ENCODE measurements at regions not wholly inside any gene's neighbourhood (a gene's known extent, or its start where the extent isn't known, plus 50 kb on each side); places are given as distances from the start of the nearest gene placed in this dataset.

- CTCF ChIA-PET, result interaction anchor here (1.6 kb wide), 1 partner anchor 11 kb away, joined by 3 read pairs; no protein-coding TSS in a partner anchor
Measured at GRCh38 chr11:27216270-27217149, 146.5 kb downstream of the CCDC34 start.

DNA sequence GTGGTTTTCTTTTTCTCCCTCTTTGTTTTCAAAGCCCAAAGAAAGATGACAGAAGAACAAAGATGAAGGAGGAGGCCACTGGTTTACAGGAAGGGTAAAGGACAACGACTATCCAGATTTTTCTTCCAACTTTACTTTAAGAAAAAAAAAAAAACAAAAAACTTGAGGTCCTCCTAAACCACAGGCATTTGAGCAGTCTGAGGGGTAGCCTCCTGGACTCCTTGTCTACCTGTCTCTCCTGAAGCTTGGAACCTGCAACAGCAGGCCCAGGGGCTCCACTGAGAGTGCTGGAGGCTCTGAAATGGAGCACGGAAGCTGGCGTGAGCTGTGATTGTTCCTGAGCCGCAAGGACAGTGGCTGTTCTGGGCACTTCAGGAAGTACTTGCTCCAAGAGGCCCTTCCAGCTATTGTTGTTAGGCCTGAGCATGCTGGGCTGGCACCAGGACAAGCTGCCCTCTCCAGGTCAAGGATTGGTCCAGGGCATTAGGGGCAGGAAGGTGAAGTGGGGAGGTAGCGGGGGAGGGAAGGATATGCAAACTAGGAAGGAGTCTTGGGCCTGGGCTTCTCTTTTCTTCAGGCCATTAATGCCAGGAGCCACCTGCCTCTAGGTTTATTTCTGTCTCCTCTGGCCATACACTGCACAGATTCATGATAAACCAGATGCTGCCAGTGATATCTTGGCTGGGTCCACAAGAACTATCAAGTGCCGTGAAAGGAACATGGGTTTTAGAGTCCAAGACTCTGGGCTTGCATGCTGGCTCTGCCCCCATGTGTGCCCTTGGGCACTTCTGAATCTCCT is 147.3 kb downstream of the CCDC34 start:
- Mint-ChIP-seq H3K27me3 (peaks cover 6% of the 10 kb centered on the region), H3K4me3 (no peak overlapping the region), H3K9me3 (ENCODE audit: low read depth) (no peaks in the 10 kb centered on the region), H3K4me1 (no peaks in the 10 kb centered on the region), H3K36me3 (no peaks in the 10 kb centered on the region), H3K27ac (no peak overlapping the region)
- CTCF ChIA-PET, result interaction anchor here (1.6 kb wide), 1 partner anchor 10 kb away, joined by 3 read pairs; no protein-coding TSS in a partner anchor
- DNase-seq, result no peak
- no peak for ATAC-seq

More at GRCh38 chr11:27216270-27217149, 146.5 kb downstream of the CCDC34 start:
- Mint-ChIP-seq H3K27me3 (peaks cover 6% of the 10 kb centered on the region), H3K36me3 (no peaks in the 10 kb centered on the region), H3K4me3 (no peak overlapping the region), H3K4me1 (no peaks in the 10 kb centered on the region), H3K9me3 (ENCODE audit: low read depth) (no peaks in the 10 kb centered on the region), H3K27ac (no peak overlapping the region)
- ATAC-seq (no peak), DNase-seq (no peak)

DNA sequence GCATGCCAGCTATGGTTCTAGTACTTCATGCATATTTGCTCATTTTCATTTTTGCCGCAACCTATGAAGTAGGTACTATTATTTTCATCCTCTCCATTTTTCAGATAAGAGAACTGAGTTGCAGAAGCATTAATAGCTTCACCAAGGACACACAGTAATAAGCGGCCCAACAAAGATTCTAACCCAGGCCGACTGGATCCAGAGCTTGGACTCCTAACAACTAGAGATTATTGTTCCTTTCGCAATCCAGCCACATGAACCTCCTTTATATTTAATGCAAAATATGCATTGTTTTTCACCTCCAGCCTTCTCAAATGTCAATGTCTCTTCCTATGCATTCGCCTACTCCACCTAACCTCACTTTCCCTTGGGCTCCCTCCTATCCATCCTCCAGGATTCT is 148.3 kb downstream of the CCDC34 start:
- Mint-ChIP-seq H3K27me3 (peaks cover 6% of the 10 kb centered on the region), H3K4me3 (no peak overlapping the region), H3K27ac (no peak overlapping the region), H3K36me3 (no peaks in the 10 kb centered on the region), H3K4me1 (no peaks in the 10 kb centered on the region), H3K9me3 (ENCODE audit: low read depth) (no peaks in the 10 kb centered on the region)
- CTCF ChIA-PET, result no interaction called here
- DNase-seq, result no peak
- ATAC-seq, result no peak

DNA sequence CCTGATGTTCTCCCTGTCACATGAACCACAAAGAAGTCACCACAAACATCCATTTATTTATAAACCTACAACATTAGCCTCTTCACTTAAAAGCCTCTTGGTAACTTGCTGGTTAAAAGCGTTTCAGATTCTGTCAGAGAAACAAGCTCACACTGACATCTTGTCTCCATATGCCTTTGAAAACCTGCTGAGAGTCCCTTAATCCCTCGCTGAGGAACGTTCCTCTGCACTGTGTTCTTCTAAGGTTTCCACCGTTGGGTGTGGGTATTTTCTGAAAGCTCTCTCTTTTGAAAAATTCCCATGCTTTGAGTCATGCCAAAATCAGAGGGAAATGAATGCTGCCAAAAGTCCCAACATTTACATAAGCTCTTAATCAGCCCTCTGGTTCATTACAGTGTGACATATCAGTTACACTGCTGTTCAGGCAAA is 149.8 kb downstream of the CCDC34 start:
- Mint-ChIP-seq H3K9me3 (ENCODE audit: low read depth) (no peaks in the 10 kb centered on the region), H3K4me3 (no peak overlapping the region), H3K27ac (no peak overlapping the region), H3K4me1 (no peaks in the 10 kb centered on the region), H3K27me3 (peaks cover 3% of the 10 kb centered on the region), H3K36me3 (no peaks in the 10 kb centered on the region)
- CTCF ChIA-PET, result no interaction called here
- DNase-seq, result no peak
- ATAC-seq, result no peak

GRCh38 chr11:27212248-27212780 is 150.7 kb downstream of the CCDC34 start:
- H3K27me3 Mint-ChIP-seq, result peaks cover 3% of the 10 kb centered on the region
- no peak overlapping the region for H3K27ac Mint-ChIP-seq
- no peak overlapping the region for H3K4me3 Mint-ChIP-seq
- DNase-seq, result no peak
- H3K4me1 Mint-ChIP-seq, result no peaks in the 10 kb centered on the region
- no peaks in the 10 kb centered on the region for H3K9me3 Mint-ChIP-seq (ENCODE audit: low read depth)
- ATAC-seq, result no peak
- no peaks in the 10 kb centered on the region for H3K36me3 Mint-ChIP-seq
- CTCF ChIA-PET, result no interaction called here

DNA sequence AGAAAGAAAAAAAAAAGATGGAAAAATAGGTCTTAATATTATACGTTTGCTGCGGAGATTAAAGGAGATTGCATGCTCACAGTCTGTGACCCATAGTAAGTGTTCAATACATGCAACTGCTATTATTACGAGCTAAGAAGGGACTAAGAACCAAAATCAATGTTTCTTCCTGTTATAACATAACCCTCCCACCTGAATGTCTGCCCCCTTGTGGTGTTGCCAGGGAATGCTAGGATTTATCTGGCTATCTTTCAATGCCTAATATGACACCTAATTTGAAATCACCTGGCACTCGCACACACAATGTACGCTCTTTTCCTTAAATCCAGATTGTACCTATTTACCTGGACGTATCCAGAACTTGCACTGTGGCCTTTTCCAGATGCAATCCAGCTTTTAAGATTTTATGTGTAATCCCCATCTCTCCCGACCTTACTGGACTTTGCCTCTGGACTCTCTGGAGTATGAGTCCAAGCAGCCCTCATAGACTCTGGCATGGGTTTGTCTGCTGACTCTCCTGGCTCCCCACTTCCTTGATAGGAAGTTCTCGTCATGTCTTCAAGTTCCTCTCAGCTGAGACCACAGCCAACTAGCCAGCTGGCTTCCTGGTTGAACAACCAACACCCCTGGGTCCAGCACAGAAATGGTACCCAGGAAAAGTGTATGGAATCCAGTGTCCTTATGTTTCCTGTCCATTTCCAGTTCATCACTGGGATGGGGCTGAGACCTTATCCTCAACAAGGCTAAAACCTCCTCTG is 151.5 kb downstream of the CCDC34 start:
- Mint-ChIP-seq H3K27me3 (no peaks in the 10 kb centered on the region), H3K9me3 (ENCODE audit: low read depth) (no peaks in the 10 kb centered on the region), H3K4me1 (no peaks in the 10 kb centered on the region), H3K36me3 (no peaks in the 10 kb centered on the region), H3K27ac (no peak overlapping the region), H3K4me3 (no peak overlapping the region)
- DNase-seq (no peak), ATAC-seq (no peak)
- CTCF ChIA-PET, result no interaction called here

- DNase-seq (no peak), ATAC-seq (no peak)
- H3K27me3 Mint-ChIP-seq, result no peaks in the 10 kb centered on the region
- H3K4me1 Mint-ChIP-seq, result no peaks in the 10 kb centered on the region
- H3K36me3 Mint-ChIP-seq, result no peaks in the 10 kb centered on the region
- CTCF ChIA-PET, result no interaction called here
- H3K4me3 Mint-ChIP-seq, result no peak overlapping the region
- no peak overlapping the region for H3K27ac Mint-ChIP-seq
- no peaks in the 10 kb centered on the region for H3K9me3 Mint-ChIP-seq (ENCODE audit: low read depth)
Measured at GRCh38 chr11:27210531-27210930, 152.5 kb downstream of the CCDC34 start.

DNA sequence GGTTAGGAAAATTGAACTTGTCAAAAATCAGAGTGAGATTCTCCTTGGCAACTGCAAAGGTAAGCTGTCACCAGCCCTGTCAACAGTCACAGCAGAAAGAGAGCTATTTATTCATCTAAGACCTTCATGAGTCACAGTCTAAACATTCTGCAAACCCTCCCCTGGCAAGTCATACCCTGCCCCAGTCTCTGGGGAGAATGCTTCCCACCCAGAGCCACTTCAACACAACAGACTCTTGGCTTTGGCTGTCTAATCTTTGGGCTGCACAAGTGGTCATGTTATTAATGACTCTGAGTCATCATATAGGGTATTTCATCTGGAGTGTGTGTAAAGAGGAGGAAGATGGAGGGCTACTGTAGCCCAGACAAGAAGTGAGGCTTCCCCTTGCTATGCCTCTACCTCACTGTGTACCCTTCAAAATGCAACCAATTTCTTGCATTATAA is 153.4 kb downstream of the CCDC34 start:
- Mint-ChIP-seq H3K4me1 (no peaks in the 10 kb centered on the region), H3K27ac (no peak overlapping the region), H3K4me3 (no peak overlapping the region), H3K9me3 (ENCODE audit: low read depth) (no peaks in the 10 kb centered on the region), H3K36me3 (no peaks in the 10 kb centered on the region), H3K27me3 (no peaks in the 10 kb centered on the region)
- no peak for DNase-seq
- CTCF ChIA-PET, result no interaction called here
- ATAC-seq, result no peak

- no peak for DNase-seq
- Mint-ChIP-seq H3K9me3 (ENCODE audit: low read depth) (no peaks in the 10 kb centered on the region), H3K4me1 (no peaks in the 10 kb centered on the region), H3K27ac (no peak overlapping the region), H3K36me3 (no peaks in the 10 kb centered on the region), H3K4me3 (no peak overlapping the region), H3K27me3 (no peaks in the 10 kb centered on the region)
- no peak for ATAC-seq
- CTCF ChIA-PET, result interaction anchor here (1.2 kb wide), 1 partner anchor 9 kb away, joined by 3 read pairs; no protein-coding TSS in a partner anchor
Measured at GRCh38 chr11:27208846-27209245, 154.2 kb downstream of the CCDC34 start.

- ATAC-seq, result no peak
- H3K36me3 Mint-ChIP-seq, result no peaks in the 10 kb centered on the region
- CTCF ChIA-PET, result no interaction called here
- H3K4me3 Mint-ChIP-seq, result no peak overlapping the region
- H3K4me1 Mint-ChIP-seq, result no peaks in the 10 kb centered on the region
- H3K27me3 Mint-ChIP-seq, result no peaks in the 10 kb centered on the region
- no peak for DNase-seq
- no peak overlapping the region for H3K27ac Mint-ChIP-seq
- no peaks in the 10 kb centered on the region for H3K9me3 Mint-ChIP-seq (ENCODE audit: low read depth)
Measured at GRCh38 chr11:27207025-27207650, 155.9 kb downstream of the CCDC34 start.

- no peaks in the 10 kb centered on the region for H3K36me3 Mint-ChIP-seq
- peaks cover 4% of the 10 kb centered on the region for H3K4me1 Mint-ChIP-seq
- H3K9me3 Mint-ChIP-seq (ENCODE audit: low read depth), result no peaks in the 10 kb centered on the region
- CTCF ChIA-PET, result interaction anchor here (1.1 kb wide), 1 partner anchor 10 kb away, joined by 3 read pairs; no protein-coding TSS in a partner anchor
- no peak overlapping the region for H3K27ac Mint-ChIP-seq
- ATAC-seq (no peak), DNase-seq (no peak)
- no peaks in the 10 kb centered on the region for H3K27me3 Mint-ChIP-seq
- H3K4me3 Mint-ChIP-seq, result no peak overlapping the region
Measured at GRCh38 chr11:27205779-27206570, 157.0 kb downstream of the CCDC34 start.

- Mint-ChIP-seq H3K4me3 (no peak overlapping the region), H3K9me3 (ENCODE audit: low read depth) (no peaks in the 10 kb centered on the region), H3K36me3 (no peaks in the 10 kb centered on the region), H3K27ac (no peak overlapping the region), H3K27me3 (no peaks in the 10 kb centered on the region), H3K4me1 (peaks cover 4% of the 10 kb centered on the region)
- CTCF ChIA-PET, result interaction anchor here (1.1 kb wide), 1 partner anchor 11 kb away, joined by 3 read pairs; no protein-coding TSS in a partner anchor
- DNase-seq, result no peak
- ATAC-seq, result no peak
Measured at GRCh38 chr11:27205250-27205649, 157.8 kb downstream of the CCDC34 start.

Measured in activated CD8-positive, alpha-beta memory T cell treated with anti-CD3 and anti-CD28 coated beads, Interleukin-2, amount 10 ng/mL, durations not matched to agents 7 days and 5 days (primary cell).